ENCODE measurements at regions not wholly inside any gene's neighbourhood (a gene's known extent, or its start where the extent isn't known, plus 50 kb on each side); places are given as distances from the start of the nearest gene placed in this dataset.

DNA sequence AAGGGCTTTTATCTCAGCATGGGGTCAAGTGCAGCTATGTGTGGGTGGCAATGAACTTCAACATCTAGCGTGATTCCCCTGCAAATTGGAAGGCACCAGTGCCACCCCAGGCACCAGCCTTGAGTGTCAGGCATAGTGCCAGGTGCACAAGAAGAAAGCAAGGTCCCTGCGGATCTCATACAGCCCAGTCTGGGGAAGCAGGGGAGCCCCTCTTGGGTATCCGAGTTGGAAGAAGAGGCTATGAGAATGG lies 269.0 kb downstream of the RPS24 start:
- TF ChIP-seq, protein P1, sequence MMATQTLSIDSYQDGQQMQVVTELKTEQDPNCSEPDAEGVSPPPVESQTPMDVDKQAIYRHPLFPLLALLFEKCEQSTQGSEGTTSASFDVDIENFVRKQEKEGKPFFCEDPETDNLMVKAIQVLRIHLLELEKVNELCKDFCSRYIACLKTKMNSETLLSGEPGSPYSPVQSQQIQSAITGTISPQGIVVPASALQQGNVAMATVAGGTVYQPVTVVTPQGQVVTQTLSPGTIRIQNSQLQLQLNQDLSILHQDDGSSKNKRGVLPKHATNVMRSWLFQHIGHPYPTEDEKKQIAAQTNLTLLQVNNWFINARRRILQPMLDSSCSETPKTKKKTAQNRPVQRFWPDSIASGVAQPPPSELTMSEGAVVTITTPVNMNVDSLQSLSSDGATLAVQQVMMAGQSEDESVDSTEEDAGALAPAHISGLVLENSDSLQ (IDR thresholded peaks at IDR 0.05), result no peak
- TF ChIP-seq FOXM1 (IDR thresholded peaks at IDR 0.05; ENCODE audit: borderline replicate concordance) (no peak), TARDBP (IDR thresholded peaks at IDR 0.05) (no peak), ELF4 (IDR thresholded peaks at IDR 0.05) (no peak)

All from HEK293T (cell line).